ENCODE measurements at regions not wholly inside any gene's neighbourhood (a gene's known extent, or its start where the extent isn't known, plus 50 kb on each side); places are given as distances from the start of the nearest gene placed in this dataset.

GRCh38 chr12:13374793-13375192 lies 178.3 kb downstream of the EMP1 start:
- Histone ChIP-seq H3K9ac (ENCODE audit: low read depth, low read length) (no peak overlapping the region), H3K18ac (ENCODE audit: low read depth, low read length) (no peak overlapping the region), H3K23ac (ENCODE audit: low read depth, low read length) (no peak overlapping the region), H3K79me1 (ENCODE audit: low read depth in 1 of 2, low read length in 2 of 2) (no peaks in the 10 kb centered on the region), H3K56ac (ENCODE audit: extremely low read depth, insufficient read depth, low read length) (no peak overlapping the region), H3K4me2 (ENCODE audit: low read depth, low read length) (no peak overlapping the region), H3K4me1 (ENCODE audit: control insufficient read depth, insufficient read depth, low read length) (no peaks in the 10 kb centered on the region), H3K14ac (replicated peaks; ENCODE audit: low read depth, low read length) (no peak overlapping the region), H3K4me3 (ENCODE audit: insufficient read depth, low read depth, low read length) (no peak overlapping the region), H2BK120ac (ENCODE audit: low read depth, low read length) (no peak overlapping the region), H3K27ac (ENCODE audit: insufficient read depth, low read length) (no peak overlapping the region), H2AK5ac (ENCODE audit: low read depth, low read length) (no peak overlapping the region), H3K27me3 (ENCODE audit: control insufficient read depth, insufficient read depth, low read length) (0 out of 2 replicates have a peak, but pooled peaks cover 2% of the 10 kb centered on the region), H2AK9ac (replicated peaks; ENCODE audit: low read depth, low read length, poor library complexity) (no peak overlapping the region), H3K4ac (ENCODE audit: low read depth, low read length) (no peak overlapping the region), H3K9me1 (ENCODE audit: insufficient read depth, low read length) (no peaks in the 10 kb centered on the region), H2AFZ (replicated peaks; ENCODE audit: low read length, poor library complexity) (no peak overlapping the region), H2BK20ac (ENCODE audit: low read depth, low read length) (no peak overlapping the region), H4K8ac (ENCODE audit: low read depth in 2 of 2, low read length in 2 of 2) (no peak overlapping the region), H2BK5ac (ENCODE audit: low read depth, low read length, poor library complexity, severe bottlenecking) (no peak overlapping the region), H3K36me3 (ENCODE audit: control insufficient read depth, insufficient read depth, low read length) (no peaks in the 10 kb centered on the region), H2BK15ac (ENCODE audit: low read depth, low read length) (no peak overlapping the region), H4K5ac (ENCODE audit: low read depth, low read length) (no peak overlapping the region), H4K20me1 (ENCODE audit: insufficient read depth, low read length) (no peaks in the 10 kb centered on the region), H3K9me3 (ENCODE audit: control insufficient read depth, insufficient read depth, low read length) (no peaks in the 10 kb centered on the region), H4K91ac (ENCODE audit: insufficient read depth, low read depth, low read length) (no peak overlapping the region)
- ATAC-seq (ENCODE audit: low read depth) (no peak), DNase-seq (no peak)
- in situ Hi-C loops (cut with MboI; ENCODE audit: low sequenced_read_pairs), result no loop called here
- no TSS peak for BruUV-seq (replicated peaks)
- 6% methylated on average over 3 of the region's 5 CpGs; no CpG with 5 or more reads in 1 of the 2 experiments for WGBS, 2 experiments (ENCODE audit: extremely low coverage in 2 of 2, insufficient read length in 1 of 2)
- ChIA-PET POLR2A (ENCODE audit: unreplicated experiment) (no interaction called here), CTCF (no interaction called here)
- TF ChIP-seq MAFK (IDR thresholded peaks at IDR 0.05; ENCODE audit: low read depth, low read length), result no peak
- no peak for TF ChIP-seq SMC3 (IDR thresholded peaks at IDR 0.05; ENCODE audit: low read depth, low read length)
- no peak for TF ChIP-seq RAD21 (IDR thresholded peaks at IDR 0.05; ENCODE audit: low read length)
- no peak for TF ChIP-seq MAZ (IDR thresholded peaks at IDR 0.05; ENCODE audit: borderline replicate concordance, low read depth, low read length)
- TF ChIP-seq RCOR1 (IDR thresholded peaks at IDR 0.05; ENCODE audit: insufficient replicate concordance, low read length), result no peak
- no peak for TF ChIP-seq RFX5 (IDR thresholded peaks at IDR 0.05; ENCODE audit: low read depth, low read length)
- no peak for TF ChIP-seq BHLHE40 (IDR thresholded peaks at IDR 0.05; ENCODE audit: low read depth, low read length)
- no peak for TF ChIP-seq POLR2A (IDR thresholded peaks at IDR 0.05; ENCODE audit: low read depth, low read length)
- TF ChIP-seq CEBPB (IDR thresholded peaks at IDR 0.05; ENCODE audit: low read depth, low read length), result no peak
- no peak for TF ChIP-seq CHD1 (IDR thresholded peaks at IDR 0.05; ENCODE audit: low read depth, low read length)
- TF ChIP-seq NFE2L2 (IDR thresholded peaks at IDR 0.05; ENCODE audit: low read depth, low read length), result no peak
- TF ChIP-seq CTCF (conservative IDR thresholded peaks at IDR 0.05; ENCODE audit: low read depth, low read length), result no peak
- TF ChIP-seq FOS (IDR thresholded peaks at IDR 0.05; ENCODE audit: low read depth, low read length), result no peak
- TF ChIP-seq ELK1 (IDR thresholded peaks at IDR 0.05; ENCODE audit: borderline replicate concordance, low read depth, low read length), result no peak
- intact Hi-C loops (cut with micrococcal nuclease), result no loop called here
- dilution Hi-C loops (cut with HindIII; ENCODE audit: low sequenced_read_pairs, unreplicated experiment), result no loop called here

Measured in IMR-90 (cell line).